SU-DHL-6 (cell line): ENCODE measurements at regions not wholly inside any gene's neighbourhood (a gene's known extent, or its start where the extent isn't known, plus 50 kb on each side); places are given as distances from the start of the nearest gene placed in this dataset.
"Not testable (repeated sequence)": the region's sequence is repeated elsewhere in the genome, so short reads cannot be mapped to it uniquely, and the experiment has no call there.

ENCODE experiments used
- H2AFZ ChIP-seq: fragments of 200-600 bp; sonication (generic); 2 replicates; pipeline ENCODE4 v1.6.1; 2014; ENCODE audit warnings: low read depth, mild to moderate bottlenecking, moderate library complexity, mixed read lengths, antibody characterized with exemption, low read length; ENCODE audit not compliant: severe bottlenecking
- H3F3A ChIP-seq: fragments of 200-600 bp; shearing (Covaris generic); 2 replicates; pipeline ENCODE4 v1.6.0; 2016; ENCODE audit warnings: antibody characterized with exemption, mild to moderate bottlenecking; ENCODE audit not compliant: insufficient read depth
- H3K27ac ChIP-seq: fragments of 200-600 bp; sonication (generic); 2 replicates; pipeline ENCODE4 v1.5.1; 2016; ENCODE audit warnings: low read depth, mild to moderate bottlenecking, low read length, moderate library complexity, mixed read lengths
- H3K27me3 ChIP-seq: fragments of 200-600 bp; sonication (generic), shearing (Covaris generic); 2 replicates; pipeline ENCODE4 v1.6.0; 2014; ENCODE audit warnings: mild to moderate bottlenecking, low read length
- H3K36me3 ChIP-seq: fragments of 200-600 bp; sonication (generic); 2 replicates; pipeline ENCODE4 v1.6.1; 2014; ENCODE audit warnings: mild to moderate bottlenecking, low read length, mixed read lengths
- H3K4me2 ChIP-seq: fragments of 300-600, 200-600 bp; shearing (Covaris generic), sonication (generic); 2 replicates; pipeline ENCODE4 v1.6.0; 2014; ENCODE audit warnings: low read length, low read depth, mild to moderate bottlenecking; ENCODE audit not compliant: poor library complexity, severe bottlenecking
- H3K4me3 ChIP-seq: fragments of 200-600 bp; sonication (generic); 2 replicates; pipeline ENCODE4 v1.5.1; 2014; ENCODE audit warnings: antibody characterized with exemption, low read length, mild to moderate bottlenecking, mixed read lengths; ENCODE audit not compliant: insufficient read depth, poor library complexity, severe bottlenecking
- H3K79me2 ChIP-seq: fragments of 200-600 bp; sonication (generic); 2 replicates; pipeline ENCODE4 v1.6.1; 2014; ENCODE audit warnings: mild to moderate bottlenecking, low read length, moderate library complexity; ENCODE audit not compliant: insufficient read depth
- H3K9ac ChIP-seq: fragments of 200-600 bp; sonication (generic); 2 replicates; pipeline ENCODE4 v1.7.0; 2014; ENCODE audit warnings: mild to moderate bottlenecking, low read length
- H3K9me2 ChIP-seq: fragments of 200-600 bp; sonication (generic); replicated peaks from 2 replicates; pipeline ENCODE4 v1.6.1; 2014; ENCODE audit warnings: low read length; ENCODE audit not compliant: insufficient read depth
- H3K9me3 ChIP-seq: fragments of 200-600 bp; sonication (generic); 2 replicates; pipeline ENCODE4 v1.6.1; 2014; ENCODE audit warnings: low read length, mixed read lengths; ENCODE audit not compliant: insufficient read depth
- H4K20me1 ChIP-seq: fragments of 200-600 bp; sonication (generic); 2 replicates; pipeline ENCODE4 v1.6.1; 2014; ENCODE audit warnings: low read depth, mild to moderate bottlenecking, antibody characterized with exemption, low read length, moderate library complexity, mixed read lengths

DNA sequence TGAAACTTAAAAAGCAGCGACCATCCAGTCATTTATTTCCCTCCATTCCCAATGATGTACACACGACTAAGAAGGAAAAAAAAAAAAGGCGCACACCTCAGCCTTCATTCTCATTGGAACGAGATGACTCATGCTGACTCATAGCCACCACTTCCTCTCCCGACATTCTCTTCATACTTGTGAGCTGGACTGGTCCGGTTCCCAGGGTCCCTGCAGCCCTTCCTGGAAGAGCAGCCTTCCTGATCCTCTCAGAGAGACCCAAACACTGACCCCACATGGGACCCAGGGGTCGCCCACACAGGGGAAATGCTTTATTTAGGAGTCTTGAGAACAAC lies 374.2 kb downstream of the BCL2L11 start:
- not testable (repeated sequence) for H4K20me1 ChIP-seq, H3K9me3 ChIP-seq, H3K79me2 ChIP-seq, H3F3A ChIP-seq, H3K9ac ChIP-seq, H3K9me2 ChIP-seq, H3K4me3 ChIP-seq, H3K27ac ChIP-seq, H3K27me3 ChIP-seq, H3K36me3 ChIP-seq, H2AFZ ChIP-seq
- H3K4me2 ChIP-seq, result peak overlapping the region; percentile 50

DNA sequence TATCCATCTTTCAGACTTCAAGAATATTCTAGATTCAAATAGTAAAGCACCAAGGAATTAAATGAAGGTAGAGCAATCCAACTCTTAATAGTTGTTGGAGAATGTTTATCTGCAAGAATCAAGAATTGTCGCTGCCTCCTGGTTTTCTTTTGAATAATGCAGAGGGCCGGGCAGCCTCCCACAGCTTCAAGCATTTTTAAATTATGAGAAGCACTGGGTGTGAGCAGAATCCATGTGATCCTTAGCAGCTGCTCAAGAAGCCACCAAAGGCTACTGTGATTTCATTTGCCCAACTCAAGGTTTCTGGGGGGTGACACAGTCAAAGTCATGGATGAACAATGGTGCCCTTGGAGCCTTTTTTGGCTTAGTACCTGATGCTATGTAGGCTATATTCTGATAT lies 374.9 kb downstream of the BCL2L11 start:
- H3K27ac ChIP-seq, H3K4me3 ChIP-seq, H3K79me2 ChIP-seq, H4K20me1 ChIP-seq, H3K9ac ChIP-seq, H3K36me3 ChIP-seq, H3K27me3 ChIP-seq, H2AFZ ChIP-seq, H3K4me2 ChIP-seq, H3K9me3 ChIP-seq, H3K9me2 ChIP-seq, H3F3A ChIP-seq: not testable (repeated sequence)

DNA sequence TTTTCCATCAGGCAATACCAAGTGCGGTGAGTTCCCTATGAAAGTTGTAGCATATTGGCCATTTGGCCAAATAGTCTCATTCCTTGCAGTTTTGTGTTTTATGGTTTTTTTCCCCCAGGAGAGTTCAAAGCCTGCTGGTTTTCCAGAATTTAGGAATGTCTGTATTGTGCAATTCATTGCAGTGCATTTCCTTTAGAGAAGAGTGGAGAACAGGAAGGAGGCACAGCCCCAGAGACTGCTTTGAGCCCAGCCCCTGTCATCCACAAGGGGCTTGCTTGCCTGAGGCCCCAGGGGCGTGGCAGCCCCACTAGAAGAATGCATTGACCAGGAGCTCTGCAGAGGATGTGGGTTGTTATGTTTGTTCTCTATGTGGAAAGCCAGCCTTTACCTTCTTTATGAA lies 375.5 kb downstream of the BCL2L11 start:
- H3K27ac ChIP-seq, H2AFZ ChIP-seq, H3K4me2 ChIP-seq: not testable (repeated sequence)

DNA sequence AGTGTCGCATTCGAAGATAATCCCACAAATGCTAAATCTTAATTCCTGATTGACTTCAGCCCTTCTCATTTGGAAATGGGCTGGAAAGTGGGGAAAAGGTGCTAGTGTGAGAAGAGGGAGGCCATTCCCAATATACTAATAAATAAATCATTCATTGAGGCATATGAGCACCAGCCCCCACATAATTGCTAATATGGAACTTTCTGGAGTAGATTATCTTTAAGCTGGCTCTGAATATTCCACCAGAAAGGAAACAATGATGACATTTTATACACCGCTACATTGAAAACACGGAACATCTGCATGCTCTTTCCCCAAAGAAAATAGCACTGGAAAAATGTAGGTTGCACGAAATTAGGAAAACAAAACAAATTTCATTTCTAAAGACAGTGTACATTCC lies 376.1 kb downstream of the BCL2L11 start:
- H3K9me3 ChIP-seq, H2AFZ ChIP-seq, H3K9ac ChIP-seq, H3K79me2 ChIP-seq, H3K27ac ChIP-seq, H3K36me3 ChIP-seq, H3K27me3 ChIP-seq, H3K9me2 ChIP-seq, H3K4me3 ChIP-seq, H3F3A ChIP-seq, H4K20me1 ChIP-seq, H3K4me2 ChIP-seq: not testable (repeated sequence)

More for the DNA sequence above, 375.5 kb downstream of the BCL2L11 start:
- H4K20me1 ChIP-seq, H3F3A ChIP-seq, H3K36me3 ChIP-seq, H3K79me2 ChIP-seq, H3K9ac ChIP-seq, H3K27me3 ChIP-seq, H3K9me2 ChIP-seq, H3K4me3 ChIP-seq, H3K9me3 ChIP-seq: not testable (repeated sequence)

DNA sequence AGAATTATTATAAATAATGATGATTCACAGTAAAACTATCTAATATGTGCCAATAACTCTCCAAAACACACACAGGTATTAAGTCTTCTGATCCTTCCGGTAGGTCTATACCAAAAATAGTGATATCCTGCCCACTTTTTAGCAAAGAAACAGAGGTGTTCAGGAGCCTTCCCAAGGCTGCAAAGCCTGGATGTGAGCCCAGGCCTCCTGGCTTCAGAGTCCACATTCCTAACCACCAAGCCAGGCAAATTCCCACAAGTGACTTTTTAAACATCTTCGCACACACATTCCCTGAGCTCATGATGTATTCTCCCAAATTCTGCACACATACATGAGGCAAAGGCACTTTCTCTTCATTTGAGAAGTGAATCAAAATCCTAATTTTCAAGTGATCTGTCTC lies 376.6 kb downstream of the BCL2L11 start:
- not testable (repeated sequence) for H4K20me1 ChIP-seq, H3K9me2 ChIP-seq, H3K27me3 ChIP-seq, H3K36me3 ChIP-seq, H3K79me2 ChIP-seq, H2AFZ ChIP-seq, H3K4me2 ChIP-seq, H3K9ac ChIP-seq, H3F3A ChIP-seq, H3K9me3 ChIP-seq, H3K4me3 ChIP-seq, H3K27ac ChIP-seq

DNA sequence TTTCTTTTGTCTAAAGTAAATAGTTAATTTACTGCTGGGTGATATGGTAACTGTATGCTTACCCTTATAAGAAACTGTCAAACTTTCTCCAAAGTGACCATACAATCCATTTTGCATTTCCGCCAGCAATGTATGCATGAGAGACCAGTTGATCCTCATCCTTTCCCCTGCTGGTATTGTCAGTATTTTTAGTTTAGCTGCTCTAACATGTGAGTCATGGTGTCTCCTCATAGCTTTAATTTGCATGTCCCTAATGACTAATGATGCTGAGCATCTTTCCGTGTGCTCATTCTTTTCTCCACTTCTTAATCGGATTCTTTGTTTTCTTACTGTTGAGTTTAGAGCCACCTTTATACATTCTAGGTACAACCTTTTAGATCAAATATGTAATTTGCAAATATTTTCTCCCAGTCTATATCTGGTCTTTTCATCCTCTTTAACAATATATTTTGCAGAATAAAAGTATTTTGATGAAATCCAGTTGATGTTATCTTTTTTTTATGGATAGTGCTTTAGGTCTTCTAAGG lies 379.9 kb downstream of the BCL2L11 start:
- not testable (repeated sequence) for H3K9ac ChIP-seq, H4K20me1 ChIP-seq, H3K27ac ChIP-seq, H3K36me3 ChIP-seq, H3K79me2 ChIP-seq, H3K4me3 ChIP-seq, H3K27me3 ChIP-seq, H3K9me2 ChIP-seq, H3K9me3 ChIP-seq, H2AFZ ChIP-seq, H3F3A ChIP-seq, H3K4me2 ChIP-seq

DNA sequence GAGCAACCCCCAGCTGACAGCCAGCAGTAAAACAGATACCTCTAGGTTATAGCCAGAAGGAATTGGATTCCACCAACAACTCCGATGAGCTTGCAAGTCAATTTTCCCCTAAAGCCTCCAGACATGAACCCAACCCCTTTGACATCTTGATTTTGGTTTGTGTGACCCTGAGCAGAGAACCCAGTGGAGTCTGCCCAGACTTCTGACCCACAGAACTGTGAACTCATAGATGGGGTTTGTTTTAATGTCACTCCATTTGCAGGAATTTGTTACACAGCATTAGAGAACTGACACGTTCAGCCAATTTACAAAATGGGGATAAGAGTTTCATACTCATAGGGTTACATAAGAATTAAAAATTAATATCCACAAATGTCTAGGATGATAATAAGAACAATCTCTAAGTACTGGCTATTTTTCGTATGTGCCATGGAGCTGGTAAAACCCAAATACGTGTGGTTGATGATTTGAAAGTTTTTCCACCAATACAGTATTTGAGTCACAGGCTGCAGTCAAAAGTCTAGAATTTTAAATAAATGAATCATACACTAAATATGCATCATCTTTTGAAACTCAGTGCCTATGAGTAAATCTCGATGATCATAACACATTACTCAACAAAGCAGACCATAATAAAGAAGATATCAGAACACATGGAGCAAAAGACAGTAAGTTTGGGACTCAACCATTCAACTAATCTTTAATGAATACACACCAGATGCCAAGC lies 380.0 kb downstream of the ANAPC1 start:
- H3K79me2 ChIP-seq, H4K20me1 ChIP-seq, H3K27ac ChIP-seq, H3K27me3 ChIP-seq, H3K4me2 ChIP-seq, H3F3A ChIP-seq, H3K9ac ChIP-seq, H3K9me2 ChIP-seq, H3K9me3 ChIP-seq, H2AFZ ChIP-seq, H3K4me3 ChIP-seq, H3K36me3 ChIP-seq: not testable (repeated sequence)

DNA sequence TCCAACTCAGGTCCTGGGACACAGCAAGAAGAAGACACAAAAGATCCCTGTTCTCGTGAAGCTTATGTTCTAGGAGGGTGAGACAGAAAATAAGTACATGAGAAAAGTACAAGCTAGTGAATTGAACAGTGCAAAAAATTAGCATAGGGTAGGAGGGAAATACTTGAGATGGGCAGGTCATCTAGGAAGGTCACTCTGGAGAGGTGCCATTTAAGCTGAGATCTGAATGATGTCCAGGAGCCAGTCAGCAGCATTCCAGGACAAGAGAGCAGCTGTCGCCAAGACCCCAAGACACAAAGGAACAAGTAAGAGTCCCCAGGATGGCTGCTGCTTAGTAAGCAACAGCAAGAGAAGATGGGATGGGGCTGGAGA lies 379.4 kb downstream of the ANAPC1 start:
- H3K9me3 ChIP-seq, H3K27ac ChIP-seq, H3K27me3 ChIP-seq: not testable (repeated sequence)

More for the DNA sequence above, 379.4 kb downstream of the ANAPC1 start:
- H3K79me2 ChIP-seq, H3F3A ChIP-seq, H3K36me3 ChIP-seq, H2AFZ ChIP-seq, H3K4me3 ChIP-seq, H3K4me2 ChIP-seq, H4K20me1 ChIP-seq, H3K9ac ChIP-seq, H3K9me2 ChIP-seq: not testable (repeated sequence)
